ENCODE measurements at regions not wholly inside any gene's neighbourhood (a gene's known extent, or its start where the extent isn't known, plus 50 kb on each side); places are given as distances from the start of the nearest gene placed in this dataset.
"Not testable (repeated sequence)": the region's sequence is repeated elsewhere in the genome, so short reads cannot be mapped to it uniquely, and the experiment has no call there.

GRCh38 chr7:115352375-115352774, 430.5 kb downstream of the MDFIC start:
- no peak for DNase-seq (ENCODE audit: low read depth)

- no peak for DNase-seq (ENCODE audit: low read depth)
These were observed 428.9 kb downstream of the MDFIC start for GRCh38 chr7:115350764-115351163.

DNA sequence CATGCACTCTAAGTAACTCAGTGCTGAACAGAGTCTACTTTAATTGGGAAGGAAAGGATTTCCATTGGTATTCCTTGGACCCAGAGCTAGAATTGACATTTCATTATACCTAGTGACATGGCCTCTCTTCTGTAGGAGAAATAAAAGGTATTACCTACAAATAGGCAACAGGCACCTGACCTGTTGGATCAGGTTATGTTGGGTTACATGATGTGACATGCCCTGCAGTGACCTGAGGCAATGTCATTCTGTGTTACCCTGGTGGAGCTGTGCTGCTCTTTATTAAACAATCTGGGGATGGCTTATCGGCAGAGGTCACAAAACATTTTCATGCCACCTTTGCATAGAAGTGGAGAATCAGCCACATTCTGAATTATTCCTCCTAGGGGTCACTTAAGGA, 427.7 kb downstream of the MDFIC start:
- DNase-seq (ENCODE audit: low read depth), result no peak

- DNase-seq (ENCODE audit: low read depth), result no peak
These were observed 424.8 kb downstream of the MDFIC start for GRCh38 chr7:115346685-115347084.

DNA sequence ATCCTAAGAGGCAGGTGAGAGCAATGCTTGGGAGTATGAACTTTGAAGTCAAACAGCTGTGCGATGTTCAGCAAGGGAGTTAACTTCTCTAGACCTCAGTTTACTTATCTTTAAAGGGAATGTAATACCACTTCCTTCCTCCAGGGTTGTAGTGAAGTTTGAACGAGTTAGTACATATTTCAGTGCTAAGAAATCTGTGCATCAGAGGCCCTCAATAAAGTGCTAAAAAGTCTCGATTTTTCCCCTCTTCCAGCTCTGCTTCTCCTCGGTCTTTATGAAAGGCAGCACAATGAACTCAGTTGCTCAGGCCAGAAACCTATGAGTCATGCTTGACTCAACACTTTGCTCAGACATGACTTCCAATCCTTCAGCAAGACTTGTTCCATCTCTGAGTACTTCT, 418.9 kb downstream of the MDFIC start:
- no peak for DNase-seq (ENCODE audit: low read depth)

DNA sequence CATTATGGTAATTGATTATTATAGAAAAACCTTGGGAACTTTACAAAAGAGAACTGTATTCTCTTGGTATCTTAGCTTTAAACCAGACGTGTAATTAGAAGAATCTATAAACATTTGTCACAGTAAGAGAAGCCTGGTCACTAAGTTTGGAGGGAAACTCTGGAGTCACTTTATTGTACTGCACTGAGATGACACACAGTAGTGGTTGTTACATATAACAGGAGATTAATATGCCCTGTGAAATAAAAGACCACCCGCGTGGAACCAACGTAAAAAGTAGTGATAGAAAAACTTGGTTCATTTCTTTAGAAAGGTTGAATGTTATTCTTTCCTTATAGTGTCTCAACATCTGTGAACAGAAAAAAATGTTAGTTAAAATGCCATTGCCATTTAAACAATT, 416.1 kb downstream of the MDFIC start:
- DNase-seq (ENCODE audit: low read depth), result no peak

GRCh38 chr7:115332691-115333090, 410.8 kb downstream of the MDFIC start:
- no peak for DNase-seq (ENCODE audit: low read depth)

DNA sequence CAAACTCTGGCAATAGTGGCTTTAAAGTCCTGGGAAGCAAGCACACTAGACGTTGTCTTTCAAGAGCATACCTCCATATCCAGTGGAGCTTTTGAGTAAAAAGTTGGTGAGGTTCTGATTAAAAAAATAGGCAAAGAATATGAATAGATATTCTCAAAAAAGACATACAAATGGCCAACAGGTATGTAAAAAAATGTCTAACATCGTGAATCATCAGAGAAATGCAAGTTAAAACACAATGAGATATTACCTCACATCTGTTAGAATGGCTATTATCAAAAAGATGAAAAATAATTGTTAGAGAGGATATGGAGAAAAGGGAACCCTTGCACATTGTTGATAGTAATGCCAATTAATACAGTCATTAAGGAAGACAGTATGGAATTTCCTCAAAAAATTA, 407.1 kb downstream of the MDFIC start:
- DNase-seq (ENCODE audit: low read depth), result no peak

DNA sequence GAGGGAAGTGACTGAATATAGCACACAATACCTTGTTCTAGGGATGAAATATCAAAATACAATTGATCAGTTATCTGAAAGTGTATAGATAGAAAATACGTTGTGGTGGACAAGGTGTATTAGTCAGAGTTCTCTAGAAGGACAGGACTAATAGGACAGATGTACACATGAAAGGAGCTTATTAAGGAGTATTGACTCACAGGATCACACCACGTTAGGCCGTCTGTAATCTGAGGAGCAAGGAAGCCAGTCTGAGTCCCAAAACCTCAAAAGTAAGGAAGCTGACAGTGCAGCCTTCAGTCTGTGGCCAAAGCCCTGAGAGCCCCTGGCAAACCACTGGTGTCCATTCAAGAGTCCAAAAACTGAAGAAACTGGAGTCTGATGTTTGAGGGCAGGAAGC, 406.1 kb downstream of the MDFIC start:
- no peak for DNase-seq (ENCODE audit: low read depth)

DNA sequence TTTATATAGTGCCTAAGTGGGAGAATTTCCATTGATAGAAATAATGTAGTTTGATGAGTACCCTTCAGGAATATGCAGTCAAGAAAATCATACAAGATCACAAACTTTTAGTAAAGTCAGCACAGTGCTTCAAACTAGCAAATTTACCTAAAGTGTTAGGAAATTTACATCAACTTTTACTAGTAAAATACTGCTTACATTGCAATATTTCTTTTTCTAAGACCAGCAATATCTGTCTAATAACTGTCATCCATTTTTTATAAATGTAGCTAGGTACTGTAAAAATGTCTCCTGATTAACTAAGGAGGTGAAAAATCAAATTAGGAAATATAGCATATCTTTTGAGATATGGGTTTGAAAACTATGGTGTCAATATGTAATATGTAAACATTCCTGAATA, 405.4 kb downstream of the MDFIC start:
- no peak for DNase-seq (ENCODE audit: low read depth)

GRCh38 chr7:115319541-115319940, 397.6 kb downstream of the MDFIC start:
- no peak for DNase-seq (ENCODE audit: low read depth)

DNA sequence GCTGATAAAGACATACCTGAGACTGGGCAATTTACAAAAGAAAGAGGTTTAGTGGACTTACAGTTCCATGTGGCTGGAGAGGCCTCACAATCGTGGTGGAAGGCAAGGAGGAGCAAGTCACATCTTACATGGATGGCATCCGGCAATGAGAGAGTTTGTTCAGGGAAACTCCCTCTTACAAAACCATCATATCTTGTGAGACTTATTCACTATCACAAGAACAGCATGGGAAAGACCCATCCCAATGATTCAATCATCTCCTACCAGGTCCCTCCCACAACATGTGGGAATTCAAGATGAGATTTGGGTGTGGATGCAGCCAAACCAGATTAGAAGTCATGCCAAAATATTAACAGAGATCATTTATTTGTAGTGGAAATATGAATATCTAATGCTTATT, 388.4 kb downstream of the MDFIC start:
- not testable (repeated sequence) for DNase-seq (ENCODE audit: low read depth)

GRCh38 chr7:115306586-115306985, 384.7 kb downstream of the MDFIC start:
- no peak for DNase-seq (ENCODE audit: low read depth)

DNA sequence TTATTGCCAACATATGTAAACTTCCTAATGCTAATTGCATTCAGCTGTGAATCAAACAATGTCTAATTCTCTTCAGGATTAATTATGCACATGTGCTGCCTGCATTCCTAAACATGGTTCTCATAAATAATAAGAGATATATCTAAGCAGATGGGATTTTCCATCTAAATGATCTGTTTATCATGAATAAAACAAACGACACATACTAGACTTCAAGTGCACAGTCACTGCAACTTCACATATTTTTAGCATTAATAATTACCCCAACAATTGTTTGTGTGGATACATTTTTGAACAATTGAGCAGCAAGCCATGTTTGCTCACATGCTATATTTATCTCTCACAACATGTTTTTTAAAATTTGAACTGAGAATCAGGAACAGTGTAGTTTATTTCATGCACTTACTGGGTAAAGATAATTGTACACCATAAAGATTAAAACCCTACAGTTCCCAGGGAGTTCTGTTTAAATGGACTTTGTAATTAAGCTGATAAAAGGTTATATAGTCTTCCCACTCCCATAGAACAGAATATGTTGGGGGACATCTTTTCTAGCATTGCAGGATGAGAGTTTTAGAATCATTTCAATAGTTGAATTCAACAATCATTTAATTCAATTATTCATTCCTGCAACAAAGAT, 378.5 kb downstream of the MDFIC start:
- DNase-seq (ENCODE audit: low read depth), result no peak

GRCh38 chr7:115299397-115300037, 377.6 kb downstream of the MDFIC start:
- DNase-seq (ENCODE audit: low read depth), result no peak

- DNase-seq (ENCODE audit: low read depth), result no peak
These were observed 375.8 kb downstream of the MDFIC start for GRCh38 chr7:115297656-115298055.

- no peak for DNase-seq (ENCODE audit: low read depth)
These were observed 371.8 kb downstream of the MDFIC start for GRCh38 chr7:115293628-115294240.

DNA sequence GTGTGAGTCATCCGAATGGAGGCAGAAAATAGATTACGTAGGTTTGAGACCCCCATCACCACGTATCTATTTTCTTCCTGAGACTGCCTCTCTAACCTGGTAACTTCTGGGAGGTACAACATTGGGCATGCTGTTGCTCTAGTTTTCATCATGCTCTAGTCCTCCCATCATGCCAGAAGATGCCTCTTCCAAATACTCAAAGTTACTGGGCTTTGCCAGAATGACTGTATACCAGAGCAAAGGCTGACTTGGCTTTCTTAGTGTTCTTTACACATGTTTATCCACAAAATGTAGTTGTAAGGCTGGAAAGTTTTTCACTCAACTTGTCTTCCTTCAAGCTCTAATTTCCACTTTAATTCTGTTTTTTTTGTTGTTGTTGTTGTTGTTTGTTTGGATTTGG, 370.5 kb downstream of the MDFIC start:
- no peak for DNase-seq (ENCODE audit: low read depth)

DNA sequence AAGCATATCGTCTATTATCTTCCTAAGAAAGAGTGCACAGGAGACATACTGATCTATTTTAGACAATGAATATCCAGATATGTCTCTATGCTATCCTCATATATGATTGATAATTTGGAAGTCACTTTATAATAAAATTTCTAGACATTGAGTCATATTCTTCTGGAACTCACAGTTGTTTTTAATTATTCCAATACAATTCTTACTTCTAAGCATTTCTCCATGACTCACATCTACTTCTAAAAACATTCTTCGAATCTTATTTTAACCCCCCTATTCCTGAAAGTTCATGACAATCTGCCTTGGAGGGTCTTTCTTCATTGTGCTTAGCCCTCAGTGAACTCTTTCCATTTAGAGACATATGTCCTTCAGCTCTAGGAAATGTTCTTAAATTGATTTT, 368.1 kb downstream of the MDFIC start:
- no peak for DNase-seq (ENCODE audit: low read depth)

DNA sequence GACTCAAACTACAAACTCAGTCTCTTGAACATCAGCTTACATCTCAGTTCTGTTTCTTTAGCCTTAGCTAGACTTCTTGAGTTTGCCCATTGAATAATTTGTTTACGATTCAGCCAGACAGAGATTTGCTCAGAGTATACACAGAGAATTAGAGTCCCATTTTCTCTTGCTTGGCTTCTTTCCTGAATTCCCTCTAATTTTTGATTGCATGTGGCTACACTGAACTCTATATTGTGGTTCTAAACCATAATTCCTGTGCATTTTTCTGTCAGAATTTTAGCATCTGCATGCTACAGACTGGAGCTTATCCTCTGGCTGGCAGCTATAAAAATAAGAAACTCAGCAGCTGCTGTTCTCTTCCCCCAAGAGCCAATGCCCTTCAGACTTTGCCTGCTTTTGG, 354.9 kb downstream of the MDFIC start:
- DNase-seq (ENCODE audit: low read depth), result no peak

DNA sequence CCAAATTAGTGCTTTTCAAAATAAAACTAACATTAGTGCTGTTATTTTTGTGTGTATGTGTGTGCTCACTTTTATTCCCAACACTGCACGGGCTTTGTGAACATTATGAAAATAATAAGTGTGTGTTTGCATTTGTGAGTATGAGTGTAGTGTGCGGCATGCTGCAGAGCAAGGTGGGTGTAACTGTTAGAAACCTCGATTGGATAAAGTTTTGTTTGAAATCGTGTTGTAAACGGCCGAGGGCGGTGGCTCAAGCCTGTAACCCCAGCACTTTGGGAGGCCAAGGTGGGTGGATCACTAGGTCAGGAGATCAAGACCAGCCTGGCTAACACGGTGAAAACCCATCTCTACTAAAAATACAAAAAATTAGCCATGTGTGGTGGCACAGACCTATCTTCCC, 352.0 kb downstream of the MDFIC start:
- not testable (repeated sequence) for DNase-seq (ENCODE audit: low read depth)

DNA sequence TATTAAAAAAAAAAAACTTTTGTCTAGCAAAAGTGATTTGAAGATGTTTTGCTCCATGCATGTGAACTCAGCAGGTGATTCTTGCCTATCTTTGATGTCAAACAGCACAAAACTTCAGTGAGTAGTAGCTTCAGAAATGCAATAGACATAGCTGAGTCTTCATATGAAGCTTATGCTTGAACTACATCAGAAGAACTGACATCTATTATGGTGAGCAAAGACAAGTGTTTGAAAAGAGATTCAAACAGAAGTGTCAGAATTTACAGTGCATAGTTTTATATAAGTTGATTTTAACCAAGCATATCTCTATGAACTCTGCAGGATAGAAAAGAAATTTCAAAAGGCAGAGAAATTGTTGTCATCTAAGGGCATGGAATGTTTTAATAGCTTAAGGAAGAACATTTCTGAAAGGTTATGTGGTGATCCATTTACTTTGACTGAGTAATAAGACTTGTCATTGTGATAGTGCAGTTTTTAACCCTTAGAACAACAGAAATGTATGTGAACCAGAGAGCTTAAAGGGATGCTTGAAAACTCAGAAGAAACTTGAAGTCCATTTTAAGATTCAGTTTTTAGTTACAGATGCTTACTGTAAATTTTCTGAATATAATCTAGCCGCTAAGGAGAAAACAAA, 351.4 kb downstream of the MDFIC start:
- DNase-seq (ENCODE audit: low read depth), result no peak

Data from T follicular helper cell (primary cell).